AG10803 (cell line): ENCODE measurements at regions not wholly inside any gene's neighbourhood (a gene's known extent, or its start where the extent isn't known, plus 50 kb on each side); places are given as distances from the start of the nearest gene placed in this dataset.

Source experiments
- DNase-seq: peaks from one replicate; pipeline ENCODE4 v3.0.0; 2010; ENCODE audit warnings: low read depth
- H3K4me3 ChIP-seq: 2 replicates; pipeline ENCODE4 v1.5.1; 2011; ENCODE audit warnings: mild to moderate bottlenecking, low read length, control low read depth
- TF ChIP-seq, protein P1 (sequence below): conservative IDR thresholded peaks from 2 replicates; pipeline ENCODE4 v1.5.1; 2011; ENCODE audit warnings: mild to moderate bottlenecking, low read length, control low read depth, inconsistent platforms

GRCh38 chr3:187823746-187824145 lies 78.5 kb upstream of the BCL6 start:
- H3K4me3 ChIP-seq: no peak overlapping the region
- TF ChIP-seq, protein P1, sequence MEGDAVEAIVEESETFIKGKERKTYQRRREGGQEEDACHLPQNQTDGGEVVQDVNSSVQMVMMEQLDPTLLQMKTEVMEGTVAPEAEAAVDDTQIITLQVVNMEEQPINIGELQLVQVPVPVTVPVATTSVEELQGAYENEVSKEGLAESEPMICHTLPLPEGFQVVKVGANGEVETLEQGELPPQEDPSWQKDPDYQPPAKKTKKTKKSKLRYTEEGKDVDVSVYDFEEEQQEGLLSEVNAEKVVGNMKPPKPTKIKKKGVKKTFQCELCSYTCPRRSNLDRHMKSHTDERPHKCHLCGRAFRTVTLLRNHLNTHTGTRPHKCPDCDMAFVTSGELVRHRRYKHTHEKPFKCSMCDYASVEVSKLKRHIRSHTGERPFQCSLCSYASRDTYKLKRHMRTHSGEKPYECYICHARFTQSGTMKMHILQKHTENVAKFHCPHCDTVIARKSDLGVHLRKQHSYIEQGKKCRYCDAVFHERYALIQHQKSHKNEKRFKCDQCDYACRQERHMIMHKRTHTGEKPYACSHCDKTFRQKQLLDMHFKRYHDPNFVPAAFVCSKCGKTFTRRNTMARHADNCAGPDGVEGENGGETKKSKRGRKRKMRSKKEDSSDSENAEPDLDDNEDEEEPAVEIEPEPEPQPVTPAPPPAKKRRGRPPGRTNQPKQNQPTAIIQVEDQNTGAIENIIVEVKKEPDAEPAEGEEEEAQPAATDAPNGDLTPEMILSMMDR: no peak
- DNase-seq: no peak

DNA sequence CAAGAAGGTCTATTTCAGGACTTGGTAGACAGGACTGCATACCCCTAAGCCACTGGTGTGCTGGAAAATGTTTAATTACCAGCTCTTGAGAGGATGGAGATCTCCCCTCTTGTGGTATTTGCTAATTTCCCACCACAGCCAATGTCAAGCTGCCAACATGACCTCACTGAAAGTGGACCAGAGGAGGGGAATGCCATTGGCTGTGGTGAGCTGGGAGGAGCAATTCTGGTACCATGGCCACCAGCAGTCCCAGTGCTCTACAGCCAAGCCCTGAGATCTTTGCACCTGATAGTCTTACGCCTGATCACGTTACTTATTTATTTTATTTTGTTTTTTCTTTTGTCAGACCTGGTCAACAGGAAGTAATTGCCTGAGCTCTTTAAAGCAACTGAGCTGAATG lies 82.5 kb upstream of the BCL6 start:
- TF ChIP-seq, protein P1: no peak
- no peak overlapping the region for H3K4me3 ChIP-seq
- DNase-seq: no peak

- no peak for DNase-seq
Observed at GRCh38 chr3:187828579-187829452, 83.5 kb upstream of the BCL6 start.

DNA sequence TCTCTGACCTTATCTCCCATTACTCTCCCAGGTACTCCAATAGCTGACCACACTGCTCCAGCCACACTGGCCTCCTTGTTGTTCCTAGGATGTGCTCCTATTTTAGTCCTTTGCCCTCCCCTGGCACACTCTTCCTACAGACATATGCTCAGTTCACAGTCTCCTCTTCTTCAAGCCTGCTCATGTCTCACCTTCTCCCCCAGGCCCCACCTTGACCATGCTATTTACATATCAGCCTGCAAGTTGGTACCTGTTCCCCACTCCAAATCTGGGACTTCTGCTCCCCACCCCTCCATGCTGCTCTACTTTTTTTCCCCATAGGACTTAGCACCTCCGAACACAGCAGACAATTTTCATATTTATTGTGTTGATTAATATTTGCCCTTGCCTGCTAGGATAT lies 84.9 kb upstream of the BCL6 start:
- TF ChIP-seq, protein P1: no peak
- DNase-seq: no peak

More at GRCh38 chr3:187828579-187829452, 83.5 kb upstream of the BCL6 start:
- H3K4me3 ChIP-seq: no peak overlapping the region
- TF ChIP-seq, protein P1: no peak

DNA sequence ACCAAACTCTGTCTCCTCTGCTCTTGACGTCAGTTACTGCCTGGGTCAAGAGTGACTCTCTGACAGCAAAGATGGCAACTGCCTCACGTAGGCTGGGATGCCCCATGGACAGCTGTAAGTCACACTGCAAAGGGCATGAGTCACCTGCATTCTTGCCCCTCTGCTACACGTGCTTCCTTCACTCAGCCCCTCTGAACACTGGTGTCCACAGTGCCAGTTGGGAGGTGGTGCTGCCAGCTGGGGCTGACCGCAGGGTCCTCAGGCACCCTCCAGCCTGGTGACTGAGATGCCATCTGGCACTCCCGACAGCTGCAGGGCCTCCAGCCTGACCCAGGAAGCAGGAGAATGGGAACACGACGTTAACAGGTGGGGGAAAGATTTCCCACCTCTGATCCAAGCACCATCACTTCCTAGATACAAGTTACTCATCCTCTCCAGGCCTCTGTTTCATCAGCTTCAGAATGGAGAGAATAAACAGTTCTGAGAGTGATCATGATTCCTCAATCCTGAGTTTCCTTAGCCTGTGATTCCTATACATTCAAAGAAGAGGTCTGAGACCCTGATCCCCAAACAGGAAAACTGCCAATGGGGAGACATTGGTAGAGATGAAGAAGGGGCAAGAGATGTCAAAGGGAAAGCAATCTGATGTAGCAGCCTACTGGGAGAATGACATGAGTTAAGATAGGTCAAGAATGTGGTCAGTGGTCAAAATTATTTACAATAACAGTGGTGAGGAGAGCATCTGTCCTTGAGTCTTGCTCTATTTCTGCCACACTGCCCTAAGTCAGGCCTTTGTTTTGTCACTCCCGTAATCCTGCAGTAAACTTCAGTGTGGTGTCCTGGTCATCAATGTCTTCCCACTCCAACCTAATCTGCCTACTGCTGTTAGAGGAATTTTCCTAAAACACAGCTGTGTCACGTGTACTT lies 86.1 kb upstream of the BCL6 start:
- TF ChIP-seq, protein P1: no peak
- DNase-seq: no peak
- H3K4me3 ChIP-seq: no peak overlapping the region

More for the DNA sequence above, 84.9 kb upstream of the BCL6 start:
- no peak overlapping the region for H3K4me3 ChIP-seq

DNA sequence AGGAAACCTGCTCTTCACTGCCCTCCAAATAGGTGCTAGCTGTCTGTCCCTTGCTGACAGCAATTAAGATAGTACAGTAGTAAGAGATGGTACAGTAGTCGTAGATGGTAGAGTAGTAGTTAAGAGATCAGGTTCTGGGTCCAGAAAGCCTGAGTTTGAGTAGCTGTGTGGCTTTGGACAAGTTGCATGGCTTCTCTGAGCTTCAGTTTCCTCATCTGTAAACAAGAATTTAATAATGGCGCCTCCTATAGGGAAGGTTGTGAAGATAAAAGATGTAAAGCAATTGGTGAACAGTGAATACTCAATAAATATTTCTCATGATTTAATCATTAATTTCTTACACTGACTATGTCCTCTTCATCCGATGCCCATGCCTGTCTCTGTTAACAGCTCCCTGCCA lies 86.9 kb upstream of the BCL6 start:
- H3K4me3 ChIP-seq: no peak overlapping the region
- TF ChIP-seq, protein P1: no peak
- DNase-seq: no peak
